ENCODE measurements at regions not wholly inside any gene's neighbourhood (a gene's known extent, or its start where the extent isn't known, plus 50 kb on each side); places are given as distances from the start of the nearest gene placed in this dataset.

DNA sequence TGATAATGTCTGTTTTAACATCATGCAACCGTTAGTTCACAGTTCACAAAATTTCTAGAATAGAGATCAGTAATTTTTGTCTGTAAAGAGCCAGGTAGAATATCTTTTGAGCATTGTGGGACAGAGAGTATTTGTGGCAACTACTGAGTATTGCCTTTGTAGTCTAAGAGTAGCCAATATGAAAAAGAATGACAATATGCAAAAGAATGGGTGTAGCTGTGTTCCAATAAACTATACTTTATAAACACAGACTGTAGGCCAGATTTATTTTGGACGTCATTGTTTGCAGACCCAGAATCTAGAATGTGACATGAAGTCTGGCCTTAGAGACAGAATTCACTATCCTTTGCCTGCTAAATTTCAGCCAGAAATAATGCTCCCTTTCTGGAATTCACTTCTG is 694.1 kb upstream of the MMS22L start:
- TF ChIP-seq, protein P1, sequence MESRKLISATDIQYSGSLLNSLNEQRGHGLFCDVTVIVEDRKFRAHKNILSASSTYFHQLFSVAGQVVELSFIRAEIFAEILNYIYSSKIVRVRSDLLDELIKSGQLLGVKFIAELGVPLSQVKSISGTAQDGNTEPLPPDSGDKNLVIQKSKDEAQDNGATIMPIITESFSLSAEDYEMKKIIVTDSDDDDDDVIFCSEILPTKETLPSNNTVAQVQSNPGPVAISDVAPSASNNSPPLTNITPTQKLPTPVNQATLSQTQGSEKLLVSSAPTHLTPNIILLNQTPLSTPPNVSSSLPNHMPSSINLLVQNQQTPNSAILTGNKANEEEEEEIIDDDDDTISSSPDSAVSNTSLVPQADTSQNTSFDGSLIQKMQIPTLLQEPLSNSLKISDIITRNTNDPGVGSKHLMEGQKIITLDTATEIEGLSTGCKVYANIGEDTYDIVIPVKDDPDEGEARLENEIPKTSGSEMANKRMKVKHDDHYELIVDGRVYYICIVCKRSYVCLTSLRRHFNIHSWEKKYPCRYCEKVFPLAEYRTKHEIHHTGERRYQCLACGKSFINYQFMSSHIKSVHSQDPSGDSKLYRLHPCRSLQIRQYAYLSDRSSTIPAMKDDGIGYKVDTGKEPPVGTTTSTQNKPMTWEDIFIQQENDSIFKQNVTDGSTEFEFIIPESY (IDR thresholded peaks at IDR 0.05; ENCODE audit: extremely low read depth, insufficient replicate concordance, low read length), result no peak
- TF ChIP-seq, protein P2, sequence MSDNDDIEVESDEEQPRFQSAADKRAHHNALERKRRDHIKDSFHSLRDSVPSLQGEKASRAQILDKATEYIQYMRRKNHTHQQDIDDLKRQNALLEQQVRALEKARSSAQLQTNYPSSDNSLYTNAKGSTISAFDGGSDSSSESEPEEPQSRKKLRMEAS (IDR thresholded peaks at IDR 0.05), result no peak
- TF ChIP-seq ZFX (IDR thresholded peaks at IDR 0.05) (no peak), EZH2phosphoT487 (IDR thresholded peaks at IDR 0.05; ENCODE audit: borderline replicate concordance) (no peak), RAD21 (IDR thresholded peaks at IDR 0.05; ENCODE audit: low read depth) (no peak), EZH2 (IDR thresholded peaks at IDR 0.05) (no peak), YY1 (IDR thresholded peaks at IDR 0.05; ENCODE audit: extremely low read depth, insufficient replicate concordance, low read depth, low read length) (no peak), SRF (IDR thresholded peaks at IDR 0.05; ENCODE audit: low read depth) (no peak), TCF7L2 (IDR thresholded peaks at IDR 0.05; ENCODE audit: borderline replicate concordance, extremely low read depth, insufficient read depth, insufficient read length) (no peak), JUND (IDR thresholded peaks at IDR 0.05) (no peak), SIN3A (IDR thresholded peaks at IDR 0.05; ENCODE audit: low read depth) (no peak), ZNF274 (IDR thresholded peaks at IDR 0.05; ENCODE audit: low read depth, low read length) (no peak), POLR2AphosphoS5 (IDR thresholded peaks at IDR 0.05; ENCODE audit: low read depth, low read length) (no peak), FOSL1 (IDR thresholded peaks at IDR 0.05; ENCODE audit: low read depth) (no peak)
- TF ChIP-seq, protein P3, sequence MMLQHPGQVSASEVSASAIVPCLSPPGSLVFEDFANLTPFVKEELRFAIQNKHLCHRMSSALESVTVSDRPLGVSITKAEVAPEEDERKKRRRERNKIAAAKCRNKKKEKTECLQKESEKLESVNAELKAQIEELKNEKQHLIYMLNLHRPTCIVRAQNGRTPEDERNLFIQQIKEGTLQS (IDR thresholded peaks at IDR 0.05), result no peak
- TF ChIP-seq, protein P4, sequence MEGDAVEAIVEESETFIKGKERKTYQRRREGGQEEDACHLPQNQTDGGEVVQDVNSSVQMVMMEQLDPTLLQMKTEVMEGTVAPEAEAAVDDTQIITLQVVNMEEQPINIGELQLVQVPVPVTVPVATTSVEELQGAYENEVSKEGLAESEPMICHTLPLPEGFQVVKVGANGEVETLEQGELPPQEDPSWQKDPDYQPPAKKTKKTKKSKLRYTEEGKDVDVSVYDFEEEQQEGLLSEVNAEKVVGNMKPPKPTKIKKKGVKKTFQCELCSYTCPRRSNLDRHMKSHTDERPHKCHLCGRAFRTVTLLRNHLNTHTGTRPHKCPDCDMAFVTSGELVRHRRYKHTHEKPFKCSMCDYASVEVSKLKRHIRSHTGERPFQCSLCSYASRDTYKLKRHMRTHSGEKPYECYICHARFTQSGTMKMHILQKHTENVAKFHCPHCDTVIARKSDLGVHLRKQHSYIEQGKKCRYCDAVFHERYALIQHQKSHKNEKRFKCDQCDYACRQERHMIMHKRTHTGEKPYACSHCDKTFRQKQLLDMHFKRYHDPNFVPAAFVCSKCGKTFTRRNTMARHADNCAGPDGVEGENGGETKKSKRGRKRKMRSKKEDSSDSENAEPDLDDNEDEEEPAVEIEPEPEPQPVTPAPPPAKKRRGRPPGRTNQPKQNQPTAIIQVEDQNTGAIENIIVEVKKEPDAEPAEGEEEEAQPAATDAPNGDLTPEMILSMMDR (IDR thresholded peaks at IDR 0.05 in 2 of 3, conservative IDR thresholded peaks at IDR 0.05 in 1 of 3; ENCODE audit: borderline replicate concordance in 1 of 3, insufficient read depth in 1 of 3, low read depth in 2 of 3, low read length in 2 of 3), result no peak
- intact Hi-C loops (cut with micrococcal nuclease), result no loop called here
- POLR2A ChIA-PET, result no interaction called here
- no peaks in the 10 kb centered on the region for H3K9me2 ChIP-seq (ENCODE audit: insufficient read depth)
- no peak overlapping the region for H3K9ac ChIP-seq (ENCODE audit: low read length)
- ATAC-seq, result no peak
- H3K4me2 ChIP-seq (ENCODE audit: low read length), result no peak overlapping the region
- no peaks in the 10 kb centered on the region for H3K36me3 ChIP-seq (ENCODE audit: control insufficient read depth in 1 of 2, insufficient read depth in 2 of 2, low read length in 2 of 2)
- H3K79me2 ChIP-seq (ENCODE audit: insufficient read depth, low read length), result no peaks in the 10 kb centered on the region
- peaks cover 0 to 7% of the 10 kb centered on the region in 2 experiments; a peak in 1 of 4 replicates for H3K4me1 ChIP-seq (ENCODE audit: control insufficient read depth in 1 of 2, insufficient read depth in 2 of 2, low read length in 2 of 2)
- H2AFZ ChIP-seq (ENCODE audit: low read depth, low read length, poor library complexity, severe bottlenecking), result no peak overlapping the region
- no peaks in the 10 kb centered on the region for H3K9me3 ChIP-seq (ENCODE audit: control insufficient read depth in 1 of 2, insufficient read depth in 1 of 2, low read depth in 1 of 2, low read length in 2 of 2)
- no peak overlapping the region for H3K4me3 ChIP-seq (replicated peaks in 1 of 2; ENCODE audit: low read depth in 1 of 2, low read length in 2 of 2)
- H3K27me3 ChIP-seq (ENCODE audit: insufficient read depth, low read length), result peaks cover 10% of the 10 kb centered on the region; the same call in 1 of the 2 replicates
- CTCF ChIA-PET, result no interaction called here
- no peaks in the 10 kb centered on the region for H4K20me1 ChIP-seq (ENCODE audit: insufficient read depth)
- no TSS peak for BruUV-seq (replicated peaks)
- no peak overlapping the region for H3K27ac ChIP-seq (ENCODE audit: low read depth, low read length)
- DNase-seq (ENCODE audit: low read depth, low spot score), result no peak
- RAD21 ChIA-PET (ENCODE audit: low non-redundant PET in 1 of 2, low total read pairs in 2 of 2, uncharacterized antibody in 2 of 2, unreplicated experiment in 2 of 2), result no interaction called here

All from HCT116 (cell line).